HepG2 (cell line): ENCODE measurements at regions not wholly inside any gene's neighbourhood (a gene's known extent, or its start where the extent isn't known, plus 50 kb on each side); places are given as distances from the start of the nearest gene placed in this dataset.

ENCODE experiments used
- ARNT ChIP-seq: fragments of 450-650 bp; IDR thresholded peaks from 2 replicates; pipeline ENCODE4 v1.6.1; 2017
- HNF4A ChIP-seq: sonication (generic); formaldehyde crosslinking; IDR thresholded peaks from 2 replicates; pipeline ENCODE4 v1.4.0; 2020; ENCODE audit warnings: missing genetic modification reagents
- REL ChIP-seq: sonication (generic); formaldehyde crosslinking; conservative IDR thresholded peaks from 2 replicates; pipeline ENCODE4 v1.8.0; 2022; ENCODE audit warnings: mild to moderate bottlenecking, missing genetic modification reagents, moderate library complexity
- RFX3 ChIP-seq: IDR thresholded peaks from 2 replicates; pipeline ENCODE4 v1.6.1; 2016; ENCODE audit warnings: missing biosample characterization, missing genetic modification reagents
- SAP130 ChIP-seq: IDR thresholded peaks from 2 replicates; pipeline ENCODE4 v1.6.1; 2016; ENCODE audit warnings: low read depth
- ZNF333 ChIP-seq: sonication (generic); formaldehyde crosslinking; IDR thresholded peaks from 2 replicates; pipeline ENCODE4 v1.4.0; 2020; ENCODE audit warnings: mild to moderate bottlenecking, missing genetic modification reagents, borderline replicate concordance
- ZNF556 ChIP-seq: sonication (generic); formaldehyde crosslinking; IDR thresholded peaks from 2 replicates; pipeline ENCODE4 v1.4.0; 2020; ENCODE audit warnings: mild to moderate bottlenecking, missing genetic modification reagents, borderline replicate concordance
- ZNF768 ChIP-seq: sonication (generic); formaldehyde crosslinking; IDR thresholded peaks from 2 replicates; pipeline ENCODE4 v1.4.0; 2020; ENCODE audit warnings: missing genetic modification reagents
- ZNF780A ChIP-seq: sonication (generic); formaldehyde crosslinking; IDR thresholded peaks from 2 replicates; pipeline ENCODE4 v1.8.0; 2022; ENCODE audit warnings: mild to moderate bottlenecking, missing genetic modification reagents, moderate library complexity
- ZNF781 ChIP-seq: sonication (generic); formaldehyde crosslinking; IDR thresholded peaks from 2 replicates; pipeline ENCODE4 v1.5.1; 2020; ENCODE audit warnings: borderline replicate concordance, mild to moderate bottlenecking, missing genetic modification reagents; ENCODE audit errors: not compliant biosample characterization
- TF ChIP-seq, protein P1 (sequence below): sonication (generic); formaldehyde crosslinking; IDR thresholded peaks from 2 replicates; pipeline ENCODE4 v1.5.0; 2020; ENCODE audit warnings: missing genetic modification reagents, mild to moderate bottlenecking, borderline replicate concordance
- TF ChIP-seq, protein P2 (sequence below): sonication (generic); formaldehyde crosslinking; IDR thresholded peaks from 2 replicates; pipeline ENCODE4 v1.4.0; 2020; ENCODE audit warnings: mild to moderate bottlenecking, missing genetic modification reagents
- TF ChIP-seq, protein P3 (sequence below): IDR thresholded peaks from 2 replicates; pipeline ENCODE4 v1.6.1; 2016; ENCODE audit warnings: low read depth, control low read depth

DNA sequence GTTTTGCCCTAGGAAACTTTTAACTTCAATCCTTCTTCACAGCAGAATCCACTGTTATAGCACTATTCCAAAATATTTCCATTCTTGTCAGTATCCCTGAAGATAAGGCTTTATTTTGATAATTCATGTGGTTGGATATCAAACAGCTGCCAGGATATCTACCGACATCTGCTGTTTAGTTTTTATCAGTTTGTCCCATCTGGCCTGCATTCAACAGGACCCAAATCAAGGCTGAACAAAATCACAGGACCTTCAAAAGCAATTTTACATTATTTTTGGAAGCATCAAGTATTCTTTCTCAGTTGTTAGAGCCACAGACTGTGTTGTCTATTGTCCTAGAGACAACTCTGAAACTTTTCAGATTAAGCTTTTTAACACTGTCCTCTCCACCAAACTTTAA lies 429.0 kb upstream of the PIK3C3 start (continued):
- TF ChIP-seq, protein P1, sequence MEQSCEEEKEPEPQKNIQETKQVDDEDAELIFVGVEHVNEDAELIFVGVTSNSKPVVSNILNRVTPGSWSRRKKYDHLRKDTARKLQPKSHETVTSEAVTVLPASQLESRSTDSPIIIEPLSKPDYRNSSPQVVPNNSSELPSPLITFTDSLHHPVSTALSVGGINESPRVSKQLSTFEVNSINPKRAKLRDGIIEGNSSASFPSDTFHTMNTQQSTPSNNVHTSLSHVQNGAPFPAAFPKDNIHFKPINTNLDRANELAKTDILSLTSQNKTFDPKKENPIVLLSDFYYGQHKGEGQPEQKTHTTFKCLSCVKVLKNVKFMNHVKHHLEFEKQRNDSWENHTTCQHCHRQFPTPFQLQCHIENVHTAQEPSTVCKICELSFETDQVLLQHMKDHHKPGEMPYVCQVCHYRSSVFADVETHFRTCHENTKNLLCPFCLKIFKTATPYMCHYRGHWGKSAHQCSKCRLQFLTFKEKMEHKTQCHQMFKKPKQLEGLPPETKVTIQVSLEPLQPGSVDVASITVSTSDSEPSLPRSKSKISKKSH (CRISPR knock-in tag) = no peak
- TF ChIP-seq ARNT (no peak), SAP130 (CRISPR knock-in tag) (no peak), HNF4A (no peak), ZNF780A (no peak), ZNF781 (CRISPR knock-in tag) (no peak), ZNF556 (CRISPR knock-in tag) (no peak), RFX3 (CRISPR knock-in tag) (no peak), ZNF333 (CRISPR knock-in tag) (no peak), REL (CRISPR knock-in tag) (no peak), ZNF768 (CRISPR knock-in tag) (no peak)
- TF ChIP-seq, protein P2, sequence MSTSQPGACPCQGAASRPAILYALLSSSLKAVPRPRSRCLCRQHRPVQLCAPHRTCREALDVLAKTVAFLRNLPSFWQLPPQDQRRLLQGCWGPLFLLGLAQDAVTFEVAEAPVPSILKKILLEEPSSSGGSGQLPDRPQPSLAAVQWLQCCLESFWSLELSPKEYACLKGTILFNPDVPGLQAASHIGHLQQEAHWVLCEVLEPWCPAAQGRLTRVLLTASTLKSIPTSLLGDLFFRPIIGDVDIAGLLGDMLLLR = no peak
- TF ChIP-seq, protein P3, sequence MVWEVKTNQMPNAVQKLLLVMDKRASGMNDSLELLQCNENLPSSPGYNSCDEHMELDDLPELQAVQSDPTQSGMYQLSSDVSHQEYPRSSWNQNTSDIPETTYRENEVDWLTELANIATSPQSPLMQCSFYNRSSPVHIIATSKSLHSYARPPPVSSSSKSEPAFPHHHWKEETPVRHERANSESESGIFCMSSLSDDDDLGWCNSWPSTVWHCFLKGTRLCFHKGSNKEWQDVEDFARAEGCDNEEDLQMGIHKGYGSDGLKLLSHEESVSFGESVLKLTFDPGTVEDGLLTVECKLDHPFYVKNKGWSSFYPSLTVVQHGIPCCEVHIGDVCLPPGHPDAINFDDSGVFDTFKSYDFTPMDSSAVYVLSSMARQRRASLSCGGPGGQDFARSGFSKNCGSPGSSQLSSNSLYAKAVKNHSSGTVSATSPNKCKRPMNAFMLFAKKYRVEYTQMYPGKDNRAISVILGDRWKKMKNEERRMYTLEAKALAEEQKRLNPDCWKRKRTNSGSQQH (CRISPR knock-in tag) = no peak
